Nucleus accumbens (tissue), 56 donors: ENCODE measurements at regions not wholly inside any gene's neighbourhood (a gene's known extent, or its start where the extent isn't known, plus 50 kb on each side); places are given as distances from the start of the nearest gene placed in this dataset.

Experiments
- DNase-seq, 56 donors: peaks; one replicate each; lab custom pipeline; 2025; lab: John Stamatoyannopoulos, UW

DNA sequence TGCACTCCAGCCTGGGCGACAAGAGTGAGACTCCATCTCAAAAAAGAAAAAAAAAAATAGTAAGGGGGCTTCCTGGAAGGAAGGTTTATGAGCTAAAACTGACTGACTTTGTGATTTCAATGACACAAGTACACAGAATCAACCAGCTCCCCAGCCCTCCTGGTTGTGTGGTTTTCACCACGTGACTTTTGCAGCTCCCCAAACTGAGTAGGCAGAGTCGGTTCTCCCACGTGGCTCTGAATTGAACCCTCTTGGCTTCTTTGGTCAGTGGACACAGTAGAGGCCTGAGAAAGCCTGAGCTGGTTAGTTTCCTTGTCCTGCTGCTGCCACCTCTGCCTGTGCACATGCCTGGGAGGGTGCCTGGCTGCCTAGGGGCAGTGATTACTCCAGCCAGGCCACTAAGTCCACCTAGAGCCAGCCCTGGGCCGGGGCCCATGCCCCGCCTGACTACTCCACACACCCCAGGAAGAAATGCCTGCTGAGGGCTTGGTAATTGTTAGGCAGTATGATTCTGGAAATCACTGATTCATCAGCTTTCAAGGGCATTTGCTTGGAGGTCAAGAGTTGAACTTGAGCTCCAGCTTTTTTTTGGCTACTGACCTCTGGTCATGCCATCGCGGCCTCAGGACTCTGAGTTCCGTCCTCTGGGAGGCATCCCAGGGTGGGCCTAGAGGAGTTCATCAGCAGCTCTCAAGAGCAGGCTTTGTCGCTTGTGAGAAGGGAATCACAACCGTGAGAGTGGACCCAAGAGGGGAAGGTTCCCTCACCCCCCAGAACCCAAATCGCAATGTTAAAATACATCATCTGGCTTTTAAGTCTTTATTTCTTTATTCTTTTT, 431.9 kb upstream of the HS6ST1 start:
- DNase-seq: no peak

DNA sequence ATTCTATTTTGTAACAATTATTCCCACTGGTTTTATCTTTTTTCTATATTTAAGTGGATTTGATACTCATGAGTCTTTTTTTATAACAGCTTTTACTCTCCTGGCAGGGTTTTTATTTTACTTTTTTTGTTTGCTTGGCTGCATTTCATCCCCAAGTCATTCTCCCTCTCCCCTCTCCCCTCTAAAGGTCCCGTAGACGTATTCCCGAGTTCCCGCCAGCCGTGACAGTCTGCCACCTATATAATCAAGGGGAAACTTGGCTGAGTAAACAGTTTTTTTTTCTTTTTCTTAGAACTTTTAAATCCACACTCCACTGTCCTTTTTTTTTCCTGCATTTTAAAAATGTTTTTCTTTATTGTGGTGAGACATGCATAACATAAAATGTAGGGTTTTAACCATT, 433.1 kb upstream of the HS6ST1 start:
- DNase-seq: no peak

DNA sequence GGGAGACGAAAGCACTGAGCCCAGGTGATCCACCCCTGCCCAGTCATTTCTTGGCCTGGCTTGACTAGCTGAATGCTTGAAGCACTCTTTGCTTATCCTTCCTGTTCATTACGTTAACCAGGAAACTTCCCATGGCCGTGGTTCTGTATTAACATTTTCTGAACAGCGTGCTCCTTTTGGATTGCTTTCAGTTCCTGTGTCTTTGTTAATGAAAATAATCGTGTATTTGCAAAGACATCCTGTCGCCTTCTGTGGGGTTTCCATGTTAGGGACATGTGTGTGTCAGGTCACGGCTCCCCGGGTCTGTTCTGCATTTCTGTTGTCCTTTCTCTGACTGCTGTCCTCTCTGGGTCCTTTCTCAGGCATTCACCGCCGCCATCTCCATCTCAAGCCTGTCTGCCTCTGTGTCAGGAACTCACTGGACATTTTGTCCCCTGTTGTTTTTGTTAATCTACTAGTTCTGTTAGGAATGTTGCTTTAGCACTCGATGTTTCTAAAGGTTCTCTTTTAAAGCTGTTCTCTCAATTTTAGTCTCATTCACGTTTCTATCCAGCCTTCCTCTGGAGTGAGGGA, 434.1 kb upstream of the HS6ST1 start:
- DNase-seq: no peak

DNA sequence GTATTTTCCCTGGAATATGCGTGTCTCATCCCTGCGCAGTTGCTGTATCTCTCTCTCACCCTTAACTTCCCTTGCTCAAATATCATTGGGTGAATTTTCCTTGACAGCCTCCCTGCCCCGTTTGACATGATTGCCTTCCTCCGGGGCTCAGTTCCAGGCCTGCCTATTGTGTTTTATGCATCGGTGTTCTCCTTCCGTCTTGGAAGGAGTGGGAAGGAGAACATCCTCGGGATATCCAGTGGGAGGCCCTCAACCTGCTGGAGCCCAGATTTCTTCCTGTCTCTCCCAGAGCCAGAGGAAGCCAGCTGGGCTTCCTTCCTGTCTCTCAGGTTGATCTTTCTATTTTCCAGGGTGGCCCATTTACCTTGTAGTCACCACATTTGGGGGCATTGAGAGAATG, 434.7 kb upstream of the HS6ST1 start:
- DNase-seq: no peak

DNA sequence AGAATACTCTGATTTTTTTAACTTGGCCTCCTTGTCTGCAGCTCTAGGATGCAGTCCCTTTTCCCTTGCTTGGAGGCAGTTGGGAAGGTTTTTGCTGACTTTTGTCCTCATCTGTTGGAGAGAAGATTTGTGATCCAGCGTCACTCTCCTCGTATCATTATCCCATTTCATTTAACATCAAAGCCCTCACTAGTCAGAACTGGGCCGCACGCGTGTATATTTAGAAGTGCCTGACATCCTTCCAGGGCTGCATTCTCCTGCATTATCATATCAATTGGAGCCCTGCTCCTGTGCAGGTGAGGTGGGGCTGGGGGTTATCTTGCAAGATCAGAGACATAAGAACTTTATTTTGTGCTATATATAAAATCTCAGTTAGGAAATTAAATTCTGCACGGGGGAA, 435.1 kb upstream of the HS6ST1 start:
- DNase-seq: no peak

DNA sequence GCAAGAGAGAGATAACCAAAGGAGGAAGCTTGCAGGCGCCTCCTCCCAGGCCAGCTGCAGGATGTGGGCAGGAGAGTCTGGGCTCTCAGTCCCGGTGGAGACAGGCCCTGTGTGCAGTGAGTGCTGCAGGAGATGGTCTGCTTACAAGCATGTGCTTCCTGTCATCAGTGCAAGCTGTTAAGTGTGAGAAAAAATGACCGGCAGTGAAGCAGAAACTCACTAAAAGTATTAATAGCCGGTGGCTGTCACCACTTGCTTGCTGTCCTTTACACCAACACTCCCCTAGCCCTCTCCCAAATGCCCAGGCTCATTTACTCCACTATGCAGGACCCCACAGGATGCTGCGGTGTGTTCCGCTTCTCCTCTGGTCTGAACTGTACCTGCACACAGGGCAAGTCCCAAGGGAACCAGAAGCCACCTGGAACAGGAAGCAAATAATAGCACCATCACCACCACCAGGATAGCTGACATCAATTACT, 435.6 kb upstream of the HS6ST1 start:
- peak in 16 of 56 donors; percentile 9 to 50 (median 21) for DNase-seq

GRCh38 chr2:128755695-128756364, 437.2 kb upstream of the HS6ST1 start:
- no peak for DNase-seq

DNA sequence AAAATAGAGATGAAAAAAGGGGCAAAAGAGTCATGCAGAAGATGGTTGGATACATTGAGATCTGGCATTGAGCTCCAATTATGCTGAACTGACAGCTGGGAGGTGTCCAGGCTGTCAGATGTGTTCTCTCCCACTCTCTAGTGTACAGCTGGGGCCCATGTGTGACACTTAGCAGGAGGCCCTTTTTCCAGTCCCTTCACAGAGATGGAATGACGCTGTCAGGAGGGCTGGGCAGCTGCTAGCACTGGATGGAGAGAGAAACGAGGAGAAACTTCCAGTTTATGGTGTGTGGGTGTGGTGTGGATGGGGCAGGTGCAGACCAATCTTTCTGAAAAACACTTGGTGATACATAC, 437.7 kb upstream of the HS6ST1 start:
- no peak for DNase-seq

DNA sequence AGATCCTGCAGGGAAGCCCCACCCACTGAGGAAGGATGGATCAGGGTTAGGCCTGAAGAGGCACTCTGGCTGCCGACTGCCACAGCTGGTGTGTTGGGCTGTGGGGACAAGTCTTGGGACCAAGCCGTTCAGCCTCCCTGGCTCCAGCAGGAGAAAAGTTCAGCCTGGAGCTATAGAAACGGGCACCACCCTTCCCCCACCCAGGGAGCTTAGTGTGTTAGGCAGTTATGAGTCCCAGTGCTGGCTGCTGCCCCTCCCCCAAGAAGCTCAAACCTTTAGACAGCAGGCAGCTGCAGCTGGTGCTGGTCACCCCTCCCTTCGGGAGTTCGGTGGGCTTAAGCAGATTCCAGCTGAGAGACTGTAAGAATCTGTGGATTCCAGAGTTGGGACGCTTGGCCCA, 447.1 kb upstream of the HS6ST1 start:
- no peak for DNase-seq

GRCh38 chr2:128768041-128768440, 449.4 kb upstream of the HS6ST1 start:
- no peak for DNase-seq

- DNase-seq: no peak
Observed at GRCh38 chr2:128769457-128770142, 450.9 kb upstream of the HS6ST1 start.

- DNase-seq: no peak
Observed at GRCh38 chr2:128770143-128771085, 451.7 kb upstream of the HS6ST1 start.

GRCh38 chr2:128771401-128771800, 452.7 kb upstream of the HS6ST1 start:
- DNase-seq: no peak

DNA sequence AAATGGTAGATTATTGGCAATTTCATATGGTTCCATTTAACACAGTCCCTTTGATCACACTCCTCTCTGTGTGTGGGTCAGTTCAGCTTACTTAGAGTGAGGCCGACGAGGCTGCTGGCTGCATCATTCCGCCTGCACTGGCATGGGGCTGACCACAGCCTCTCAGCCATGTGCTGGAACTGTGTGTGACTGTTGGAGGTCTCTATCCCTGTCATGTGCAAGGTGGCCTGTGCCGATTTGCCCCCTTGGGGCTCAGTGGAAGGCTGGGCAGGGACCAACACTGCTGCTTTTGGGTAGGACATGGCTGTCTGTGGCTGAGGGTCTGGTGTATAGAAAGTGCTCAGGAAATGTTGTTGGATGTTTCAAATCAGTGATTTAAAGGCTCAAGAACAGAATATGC, 454.0 kb upstream of the HS6ST1 start:
- no peak for DNase-seq

GRCh38 chr2:128773641-128774319, 455.1 kb upstream of the HS6ST1 start:
- no peak for DNase-seq

GRCh38 chr2:128774320-128775216, 455.9 kb upstream of the HS6ST1 start:
- DNase-seq: no peak

DNA sequence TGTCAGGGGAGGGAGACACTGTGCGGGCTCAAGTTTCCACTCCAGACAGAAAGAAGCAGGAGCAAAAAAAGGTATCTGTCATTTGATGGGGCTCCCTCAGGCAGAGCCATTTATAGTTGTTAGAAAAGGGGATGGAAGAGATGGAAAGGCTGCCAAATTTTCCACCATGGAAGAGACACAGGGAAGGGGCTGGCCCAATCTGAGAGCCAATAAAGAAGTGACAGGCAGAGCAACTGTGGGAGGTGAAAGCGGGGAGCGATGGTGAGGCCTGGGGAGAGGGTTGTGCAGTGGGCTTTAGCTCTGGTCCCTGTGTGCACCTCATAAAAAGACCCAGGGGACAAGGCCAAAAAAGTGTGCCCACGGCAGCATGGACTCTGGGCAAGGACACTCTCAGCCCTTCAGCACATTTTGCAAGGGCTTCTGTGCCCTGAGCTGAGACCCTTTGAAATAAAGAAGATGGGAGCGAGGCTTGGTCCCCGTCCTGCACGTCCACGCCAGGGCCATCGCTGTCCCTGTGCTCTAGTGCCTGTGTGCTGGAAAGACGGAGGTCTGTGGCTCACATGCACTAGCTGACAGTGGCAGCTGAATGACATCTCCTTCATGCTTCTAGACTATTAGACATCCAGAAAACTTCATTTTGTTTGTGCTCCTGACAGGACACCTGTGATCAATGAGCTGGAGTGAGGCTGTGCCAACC, 456.7 kb upstream of the HS6ST1 start:
- no peak for DNase-seq

DNA sequence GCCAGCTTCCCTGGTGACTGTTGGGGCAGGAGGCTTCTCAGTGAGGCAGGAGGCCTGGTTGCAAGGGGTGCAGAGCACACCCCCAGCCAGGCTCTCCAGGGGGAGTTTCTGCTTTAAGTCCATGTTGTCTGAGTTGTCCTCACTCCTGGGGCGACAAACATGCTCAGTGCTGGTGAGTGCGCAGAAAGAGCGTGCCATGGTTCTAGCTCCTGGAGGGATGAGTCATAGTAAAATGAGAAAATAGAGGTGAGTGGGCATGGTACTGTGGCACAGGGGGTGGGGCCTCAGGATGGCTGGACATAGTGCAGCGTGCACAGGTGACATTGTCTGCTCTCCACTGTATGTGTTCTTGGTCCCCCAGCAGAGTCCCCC, 457.2 kb upstream of the HS6ST1 start:
- no peak for DNase-seq
